ENCODE measurements at regions not wholly inside any gene's neighbourhood (a gene's known extent, or its start where the extent isn't known, plus 50 kb on each side); places are given as distances from the start of the nearest gene placed in this dataset.

- TF ChIP-seq POLR2AphosphoS5 (IDR thresholded peaks at IDR 0.05; ENCODE audit: low read depth, low read length) (no peak), POLR2A (IDR thresholded peaks at IDR 0.05; ENCODE audit: low read depth, low read length) (0 out of 2 replicates have a peak, but pooled peaks have one; percentile 31)
These were observed 103.0 kb upstream of the SFSWAP start for GRCh38 chr12:131607658-131608447.

Data from GM12891 (cell line).